ENCODE measurements at regions not wholly inside any gene's neighbourhood (a gene's known extent, or its start where the extent isn't known, plus 50 kb on each side); places are given as distances from the start of the nearest gene placed in this dataset.

DNA sequence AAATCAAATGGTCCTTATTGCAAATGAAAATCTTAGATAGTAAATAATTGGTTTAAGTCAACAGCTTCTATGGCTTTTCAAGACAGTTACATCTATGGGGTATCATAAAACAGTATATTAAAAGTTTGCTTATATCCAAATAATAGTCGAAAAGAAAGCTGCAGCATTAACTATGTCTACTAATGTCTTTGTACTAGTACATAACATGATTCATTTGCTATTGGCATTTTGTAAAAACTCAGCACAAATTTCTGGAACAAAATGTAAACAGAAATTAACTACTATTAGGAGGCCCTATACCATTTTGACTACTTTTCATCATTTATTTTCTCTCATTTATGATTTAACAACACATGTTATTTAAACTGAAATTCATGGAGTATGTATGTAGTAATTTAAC, 1435.2 kb upstream of the PRR20A start:
- DNase-seq (ENCODE audit: extremely low spot score, unreplicated experiment): no peak
- H3K4me3 Mint-ChIP-seq: no peak overlapping the region
- H3K4me1 Mint-ChIP-seq (ENCODE audit: unreplicated experiment): peaks cover 13% of the 10 kb centered on the region

DNA sequence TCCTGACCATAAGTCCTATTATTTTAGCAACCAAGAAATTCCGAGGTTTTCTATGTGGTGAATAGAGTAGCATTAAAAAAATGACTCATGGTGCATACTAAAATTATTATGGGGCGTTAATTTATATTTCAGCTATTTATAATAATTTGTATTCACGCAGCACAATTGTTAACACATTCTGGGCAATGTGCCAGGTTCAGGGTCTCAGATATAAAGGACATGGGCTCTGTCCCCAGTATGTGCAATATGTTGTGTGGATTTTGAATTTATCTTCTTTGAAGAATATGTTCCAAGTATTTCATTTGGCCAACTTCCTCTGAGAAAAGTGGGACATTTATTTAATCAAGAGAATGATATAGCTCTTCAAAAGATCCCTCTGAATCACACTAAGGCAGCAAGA, 1434.7 kb upstream of the PRR20A start:
- H3K27ac Mint-ChIP-seq: no peak overlapping the region
- no peaks in the 10 kb centered on the region for H3K36me3 Mint-ChIP-seq
- DNase-seq (ENCODE audit: extremely low spot score, unreplicated experiment): no peak
- no peak for TF ChIP-seq CTCF (conservative IDR thresholded peaks at IDR 0.05)
- H3K27me3 Mint-ChIP-seq: no peaks in the 10 kb centered on the region
- peaks cover 13% of the 10 kb centered on the region for H3K4me1 Mint-ChIP-seq (ENCODE audit: unreplicated experiment)
- H3K9me3 Mint-ChIP-seq: no peaks in the 10 kb centered on the region
- no peak overlapping the region for H3K4me3 Mint-ChIP-seq

More for the DNA sequence above, 1435.2 kb upstream of the PRR20A start:
- Mint-ChIP-seq H3K27me3 (no peaks in the 10 kb centered on the region), H3K27ac (no peak overlapping the region), H3K9me3 (no peaks in the 10 kb centered on the region), H3K36me3 (no peaks in the 10 kb centered on the region)
- TF ChIP-seq CTCF (conservative IDR thresholded peaks at IDR 0.05): no peak

GRCh38 chr13:55714120-55714519, 1426.6 kb upstream of the PRR20A start:
- H3K4me3 Mint-ChIP-seq: no peak overlapping the region
- DNase-seq (ENCODE audit: extremely low spot score, unreplicated experiment): no peak
- no peaks in the 10 kb centered on the region for H3K9me3 Mint-ChIP-seq
- H3K27me3 Mint-ChIP-seq: no peaks in the 10 kb centered on the region
- no peaks in the 10 kb centered on the region for H3K36me3 Mint-ChIP-seq
- H3K4me1 Mint-ChIP-seq (ENCODE audit: unreplicated experiment): no peaks in the 10 kb centered on the region
- no peak for TF ChIP-seq CTCF (conservative IDR thresholded peaks at IDR 0.05)
- no peak overlapping the region for H3K27ac Mint-ChIP-seq

DNA sequence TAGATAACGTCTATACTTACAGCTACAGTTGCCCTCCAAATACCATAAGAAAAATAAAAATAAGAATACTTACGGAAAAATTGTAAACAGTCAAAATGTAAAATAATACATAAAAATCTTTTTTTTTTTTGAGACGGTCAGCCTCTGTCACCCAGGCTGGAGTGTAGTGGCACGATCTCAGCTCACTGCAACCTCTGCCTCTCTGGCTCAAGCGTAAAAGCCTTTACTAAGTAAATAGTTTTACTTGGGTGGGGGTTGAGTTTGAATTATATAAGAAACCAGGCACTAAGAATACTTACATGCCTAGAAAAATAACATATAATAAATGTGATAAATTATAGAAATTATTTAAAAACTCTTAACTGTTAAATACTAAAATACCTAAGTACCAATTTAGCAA, 1413.0 kb upstream of the PRR20A start:
- DNase-seq (ENCODE audit: extremely low spot score, unreplicated experiment): no peak
- Mint-ChIP-seq H3K27me3 (no peaks in the 10 kb centered on the region), H3K9me3 (peaks cover 5% of the 10 kb centered on the region), H3K4me1 (ENCODE audit: unreplicated experiment) (no peaks in the 10 kb centered on the region), H3K4me3 (no peak overlapping the region), H3K27ac (no peak overlapping the region), H3K36me3 (no peaks in the 10 kb centered on the region)
- no peak for TF ChIP-seq CTCF (conservative IDR thresholded peaks at IDR 0.05)

- no peak for TF ChIP-seq CTCF (conservative IDR thresholded peaks at IDR 0.05)
- DNase-seq (ENCODE audit: extremely low spot score, unreplicated experiment): no peak
- H3K36me3 Mint-ChIP-seq: no peaks in the 10 kb centered on the region
- H3K4me1 Mint-ChIP-seq (ENCODE audit: unreplicated experiment): no peaks in the 10 kb centered on the region
- no peaks in the 10 kb centered on the region for H3K27me3 Mint-ChIP-seq
- no peak overlapping the region for H3K4me3 Mint-ChIP-seq
- H3K9me3 Mint-ChIP-seq: peaks cover 5% of the 10 kb centered on the region
- no peak overlapping the region for H3K27ac Mint-ChIP-seq
Observed at GRCh38 chr13:55728247-55728646, 1412.5 kb upstream of the PRR20A start.

GRCh38 chr13:55745828-55746227, 1394.9 kb upstream of the PRR20A start:
- H3K36me3 Mint-ChIP-seq: no peaks in the 10 kb centered on the region
- no peak overlapping the region for H3K27ac Mint-ChIP-seq
- DNase-seq (ENCODE audit: extremely low spot score, unreplicated experiment): no peak
- no peak for TF ChIP-seq CTCF (conservative IDR thresholded peaks at IDR 0.05)
- H3K9me3 Mint-ChIP-seq: no peaks in the 10 kb centered on the region
- H3K4me1 Mint-ChIP-seq (ENCODE audit: unreplicated experiment): no peaks in the 10 kb centered on the region
- no peaks in the 10 kb centered on the region for H3K27me3 Mint-ChIP-seq
- H3K4me3 Mint-ChIP-seq: no peak overlapping the region

Measured in type B pancreatic cell (in vitro differentiated cells).